HL-60 (cell line): ENCODE measurements at regions not wholly inside any gene's neighbourhood (a gene's known extent, or its start where the extent isn't known, plus 50 kb on each side); places are given as distances from the start of the nearest gene placed in this dataset.

ENCODE experiments used
- GABPA ChIP-seq: IDR thresholded peaks from 2 replicates; pipeline ENCODE4 v1.6.1; 2012; ENCODE audit warnings: low read depth
- POLR2AphosphoS5 ChIP-seq: IDR thresholded peaks from 2 replicates; pipeline ENCODE4 v1.6.1; 2012; ENCODE audit warnings: low read depth
- SPI1 ChIP-seq: IDR thresholded peaks from 2 replicates; pipeline ENCODE4 v1.6.1; 2012; ENCODE audit warnings: low read depth, mild to moderate bottlenecking, borderline replicate concordance
- TF ChIP-seq, protein P1 (sequence below): IDR thresholded peaks from one replicate; pipeline ENCODE4 v1.5.1; 2011; ENCODE audit warnings: low read length, control low read depth, inconsistent platforms; ENCODE audit not compliant: insufficient read depth
- TF ChIP-seq, protein P2 (sequence below): IDR thresholded peaks from 2 replicates; pipeline ENCODE4 v1.6.1; 2012; ENCODE audit warnings: low read depth; ENCODE audit not compliant: insufficient replicate concordance

DNA sequence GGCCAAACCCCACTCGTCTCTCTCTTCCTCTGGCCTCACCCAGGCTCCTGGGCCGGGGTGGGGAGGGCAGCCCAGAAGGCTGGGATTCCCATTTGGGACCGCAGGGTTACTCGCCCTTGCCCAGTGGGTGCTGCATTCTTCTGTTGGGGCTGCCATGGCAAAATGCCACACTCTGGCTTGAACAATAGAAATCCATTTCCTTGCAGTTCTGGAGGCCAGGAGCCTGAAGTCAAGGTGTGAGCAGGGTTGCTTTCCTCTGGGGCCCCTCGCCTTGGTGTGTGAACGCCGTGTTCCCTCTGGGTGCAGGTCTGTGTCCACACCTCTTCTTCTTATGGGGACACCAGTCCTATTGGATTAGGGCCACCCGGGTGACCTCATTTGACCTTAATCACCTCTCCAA is 105.8 kb upstream of the GSE1 start:
- TF ChIP-seq POLR2AphosphoS5: no peak
- TF ChIP-seq, protein P1, sequence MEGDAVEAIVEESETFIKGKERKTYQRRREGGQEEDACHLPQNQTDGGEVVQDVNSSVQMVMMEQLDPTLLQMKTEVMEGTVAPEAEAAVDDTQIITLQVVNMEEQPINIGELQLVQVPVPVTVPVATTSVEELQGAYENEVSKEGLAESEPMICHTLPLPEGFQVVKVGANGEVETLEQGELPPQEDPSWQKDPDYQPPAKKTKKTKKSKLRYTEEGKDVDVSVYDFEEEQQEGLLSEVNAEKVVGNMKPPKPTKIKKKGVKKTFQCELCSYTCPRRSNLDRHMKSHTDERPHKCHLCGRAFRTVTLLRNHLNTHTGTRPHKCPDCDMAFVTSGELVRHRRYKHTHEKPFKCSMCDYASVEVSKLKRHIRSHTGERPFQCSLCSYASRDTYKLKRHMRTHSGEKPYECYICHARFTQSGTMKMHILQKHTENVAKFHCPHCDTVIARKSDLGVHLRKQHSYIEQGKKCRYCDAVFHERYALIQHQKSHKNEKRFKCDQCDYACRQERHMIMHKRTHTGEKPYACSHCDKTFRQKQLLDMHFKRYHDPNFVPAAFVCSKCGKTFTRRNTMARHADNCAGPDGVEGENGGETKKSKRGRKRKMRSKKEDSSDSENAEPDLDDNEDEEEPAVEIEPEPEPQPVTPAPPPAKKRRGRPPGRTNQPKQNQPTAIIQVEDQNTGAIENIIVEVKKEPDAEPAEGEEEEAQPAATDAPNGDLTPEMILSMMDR: no peak
- no peak for TF ChIP-seq GABPA
- TF ChIP-seq, protein P2, sequence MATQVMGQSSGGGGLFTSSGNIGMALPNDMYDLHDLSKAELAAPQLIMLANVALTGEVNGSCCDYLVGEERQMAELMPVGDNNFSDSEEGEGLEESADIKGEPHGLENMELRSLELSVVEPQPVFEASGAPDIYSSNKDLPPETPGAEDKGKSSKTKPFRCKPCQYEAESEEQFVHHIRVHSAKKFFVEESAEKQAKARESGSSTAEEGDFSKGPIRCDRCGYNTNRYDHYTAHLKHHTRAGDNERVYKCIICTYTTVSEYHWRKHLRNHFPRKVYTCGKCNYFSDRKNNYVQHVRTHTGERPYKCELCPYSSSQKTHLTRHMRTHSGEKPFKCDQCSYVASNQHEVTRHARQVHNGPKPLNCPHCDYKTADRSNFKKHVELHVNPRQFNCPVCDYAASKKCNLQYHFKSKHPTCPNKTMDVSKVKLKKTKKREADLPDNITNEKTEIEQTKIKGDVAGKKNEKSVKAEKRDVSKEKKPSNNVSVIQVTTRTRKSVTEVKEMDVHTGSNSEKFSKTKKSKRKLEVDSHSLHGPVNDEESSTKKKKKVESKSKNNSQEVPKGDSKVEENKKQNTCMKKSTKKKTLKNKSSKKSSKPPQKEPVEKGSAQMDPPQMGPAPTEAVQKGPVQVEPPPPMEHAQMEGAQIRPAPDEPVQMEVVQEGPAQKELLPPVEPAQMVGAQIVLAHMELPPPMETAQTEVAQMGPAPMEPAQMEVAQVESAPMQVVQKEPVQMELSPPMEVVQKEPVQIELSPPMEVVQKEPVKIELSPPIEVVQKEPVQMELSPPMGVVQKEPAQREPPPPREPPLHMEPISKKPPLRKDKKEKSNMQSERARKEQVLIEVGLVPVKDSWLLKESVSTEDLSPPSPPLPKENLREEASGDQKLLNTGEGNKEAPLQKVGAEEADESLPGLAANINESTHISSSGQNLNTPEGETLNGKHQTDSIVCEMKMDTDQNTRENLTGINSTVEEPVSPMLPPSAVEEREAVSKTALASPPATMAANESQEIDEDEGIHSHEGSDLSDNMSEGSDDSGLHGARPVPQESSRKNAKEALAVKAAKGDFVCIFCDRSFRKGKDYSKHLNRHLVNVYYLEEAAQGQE: no peak
- TF ChIP-seq SPI1: no peak
